Endodermal cell (in vitro differentiated cells): ENCODE measurements at regions not wholly inside any gene's neighbourhood (a gene's known extent, or its start where the extent isn't known, plus 50 kb on each side); places are given as distances from the start of the nearest gene placed in this dataset.

Experiments used
- DNase-seq: peaks from one replicate; pipeline ENCODE4 v3.0.0-alpha.2; 2017
- H3K27ac ChIP-seq: 2 replicates; pipeline ENCODE4 v1.5.1; 2013; ENCODE audit warnings: mild to moderate bottlenecking, low read depth, low read length, moderate library complexity
- H3K27me3 ChIP-seq: 2 replicates; pipeline ENCODE4 v1.6.1; 2013; ENCODE audit warnings: mild to moderate bottlenecking, low read length, moderate library complexity; ENCODE audit not compliant: insufficient read depth, control insufficient read depth, poor library complexity, severe bottlenecking
- H3K36me3 ChIP-seq: 2 replicates; pipeline ENCODE4 v1.7.0; 2013; ENCODE audit warnings: mild to moderate bottlenecking, low read length, moderate library complexity; ENCODE audit not compliant: control insufficient read depth, insufficient read depth
- H3K4me1 ChIP-seq: one replicate; pipeline ENCODE4 v1.7.0; 2013; ENCODE audit warnings: low read length; ENCODE audit not compliant: control insufficient read depth, insufficient read depth
- H3K4me3 ChIP-seq: 2 replicates; pipeline ENCODE4 v1.5.1; 2013; ENCODE audit warnings: mild to moderate bottlenecking, low read length, moderate library complexity
- H3K9ac ChIP-seq: 2 replicates; pipeline ENCODE4 v1.6.1; 2013; ENCODE audit warnings: mild to moderate bottlenecking, low read length, moderate library complexity; ENCODE audit not compliant: poor library complexity, severe bottlenecking; ENCODE audit errors: extremely low read depth
- H3K9me3 ChIP-seq: 2 replicates; pipeline ENCODE4 v1.6.1; 2013; ENCODE audit warnings: mild to moderate bottlenecking, low read length, moderate library complexity; ENCODE audit not compliant: control insufficient read depth
- H3K27ac Mint-ChIP-seq: 2 replicates; pipeline ENCODE4 v1.8.0; 2020; ENCODE audit warnings: mixed read lengths
- H3K27me3 Mint-ChIP-seq: 2 replicates; pipeline ENCODE4 v1.8.0; 2021; ENCODE audit warnings: mild to moderate bottlenecking, mixed read lengths; ENCODE audit not compliant: insufficient read depth
- H3K36me3 Mint-ChIP-seq: 2 replicates; pipeline ENCODE4 v1.8.0; 2020; ENCODE audit warnings: low read depth, mixed read lengths
- H3K4me1 Mint-ChIP-seq: 2 replicates; pipeline ENCODE4 v1.8.0; 2020; ENCODE audit warnings: mixed read lengths
- H3K4me3 Mint-ChIP-seq: 2 replicates; pipeline ENCODE4 v1.8.0; 2020; ENCODE audit warnings: mild to moderate bottlenecking, moderate library complexity, mixed read lengths
- H3K9me3 Mint-ChIP-seq: 2 replicates; pipeline ENCODE4 v1.8.0; 2020; ENCODE audit warnings: mild to moderate bottlenecking, mixed read lengths
- WGBS, 2 experiments: methylation state at CpG; one replicate each; pipeline versions ENCODE4 v1.1.5 to v1.1.7; 2013; ENCODE audit warnings: missing lambda C conversion rate in 2 of 2, mixed read lengths in 1 of 2; ENCODE audit not compliant: insufficient coverage in 1 of 2, insufficient read length in 1 of 2; 5-methylcytosine and 5-hydroxymethylcytosine counted together
- TF ChIP-seq, protein P1 (sequence below): fragments of 200-600 bp; sonication (generic); conservative IDR thresholded peaks from 2 replicates; pipeline ENCODE4 v1.5.0; 2021; ENCODE audit warnings: antibody characterized with exemption, mild to moderate bottlenecking

DNA sequence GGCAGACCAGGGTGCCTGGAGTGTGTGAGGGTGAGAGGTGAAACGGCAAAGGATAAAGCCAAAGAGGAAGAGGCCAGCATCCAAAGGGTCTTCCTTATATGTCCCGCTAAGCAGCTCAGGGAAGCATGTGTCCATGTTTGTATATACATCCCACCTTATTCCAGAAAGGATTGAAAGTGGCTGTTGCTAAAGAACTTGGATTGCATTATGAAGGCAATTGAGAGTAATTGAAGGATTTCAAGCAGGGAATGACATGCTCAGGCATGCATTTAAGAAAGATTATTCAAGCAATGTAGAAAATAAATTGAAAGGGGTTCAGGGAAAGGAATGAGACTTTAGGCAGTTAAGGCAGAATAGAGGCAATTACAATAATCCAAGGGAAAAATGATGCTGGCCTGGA is 237.6 kb upstream of the SOX9 start:
- no peak overlapping the region for H3K4me3 ChIP-seq
- DNase-seq: no peak
- Mint-ChIP-seq H3K4me1 (no peaks in the 10 kb centered on the region), H3K9me3 (no peaks in the 10 kb centered on the region), H3K4me3 (no peak overlapping the region), H3K27ac (no peak overlapping the region), H3K27me3 (no peaks in the 10 kb centered on the region), H3K36me3 (no peaks in the 10 kb centered on the region)
- H3K9me3 ChIP-seq: no peaks in the 10 kb centered on the region
- no peak overlapping the region for H3K9ac ChIP-seq
- WGBS, 2 experiments: 80% methylated on average over 1 to 2 of the region's 2 CpGs
- H3K36me3 ChIP-seq: no peaks in the 10 kb centered on the region
- H3K27me3 ChIP-seq: no peaks in the 10 kb centered on the region
- H3K27ac ChIP-seq: no peak overlapping the region
- TF ChIP-seq, protein P1, sequence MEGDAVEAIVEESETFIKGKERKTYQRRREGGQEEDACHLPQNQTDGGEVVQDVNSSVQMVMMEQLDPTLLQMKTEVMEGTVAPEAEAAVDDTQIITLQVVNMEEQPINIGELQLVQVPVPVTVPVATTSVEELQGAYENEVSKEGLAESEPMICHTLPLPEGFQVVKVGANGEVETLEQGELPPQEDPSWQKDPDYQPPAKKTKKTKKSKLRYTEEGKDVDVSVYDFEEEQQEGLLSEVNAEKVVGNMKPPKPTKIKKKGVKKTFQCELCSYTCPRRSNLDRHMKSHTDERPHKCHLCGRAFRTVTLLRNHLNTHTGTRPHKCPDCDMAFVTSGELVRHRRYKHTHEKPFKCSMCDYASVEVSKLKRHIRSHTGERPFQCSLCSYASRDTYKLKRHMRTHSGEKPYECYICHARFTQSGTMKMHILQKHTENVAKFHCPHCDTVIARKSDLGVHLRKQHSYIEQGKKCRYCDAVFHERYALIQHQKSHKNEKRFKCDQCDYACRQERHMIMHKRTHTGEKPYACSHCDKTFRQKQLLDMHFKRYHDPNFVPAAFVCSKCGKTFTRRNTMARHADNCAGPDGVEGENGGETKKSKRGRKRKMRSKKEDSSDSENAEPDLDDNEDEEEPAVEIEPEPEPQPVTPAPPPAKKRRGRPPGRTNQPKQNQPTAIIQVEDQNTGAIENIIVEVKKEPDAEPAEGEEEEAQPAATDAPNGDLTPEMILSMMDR: no peak
- no peaks in the 10 kb centered on the region for H3K4me1 ChIP-seq

DNA sequence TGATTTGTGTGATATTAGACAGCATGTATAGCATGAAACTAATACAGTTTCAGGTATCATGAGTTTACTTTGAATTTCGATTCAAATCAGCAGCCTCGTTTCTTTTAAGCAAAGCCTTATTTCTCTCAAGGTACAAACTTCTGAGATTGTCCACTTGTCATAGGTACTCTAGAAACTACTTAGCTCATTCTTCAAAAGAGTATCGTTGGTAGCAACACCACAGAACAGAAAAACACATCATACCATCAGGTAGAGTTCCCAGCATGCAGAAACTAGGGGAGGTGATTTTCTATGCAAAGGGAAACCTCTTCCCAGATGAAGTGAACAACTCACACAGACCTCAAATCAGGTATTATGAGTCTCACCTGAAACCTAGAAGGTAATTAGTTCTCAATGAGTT is 237.0 kb upstream of the SOX9 start:
- no peak for DNase-seq
- no peak overlapping the region for H3K27ac Mint-ChIP-seq
- no peaks in the 10 kb centered on the region for H3K36me3 Mint-ChIP-seq
- Histone ChIP-seq H3K4me1 (no peaks in the 10 kb centered on the region), H3K27ac (no peak overlapping the region), H3K4me3 (no peak overlapping the region), H3K9me3 (no peaks in the 10 kb centered on the region), H3K27me3 (no peaks in the 10 kb centered on the region), H3K36me3 (no peaks in the 10 kb centered on the region), H3K9ac (no peak overlapping the region)
- no peaks in the 10 kb centered on the region for H3K4me1 Mint-ChIP-seq
- H3K4me3 Mint-ChIP-seq: no peak overlapping the region
- TF ChIP-seq, protein P1: no peak
- H3K27me3 Mint-ChIP-seq: no peaks in the 10 kb centered on the region
- WGBS, 2 experiments: 85 to 94% methylated on average over 2 to 3 of the region's 3 CpGs
- no peaks in the 10 kb centered on the region for H3K9me3 Mint-ChIP-seq

DNA sequence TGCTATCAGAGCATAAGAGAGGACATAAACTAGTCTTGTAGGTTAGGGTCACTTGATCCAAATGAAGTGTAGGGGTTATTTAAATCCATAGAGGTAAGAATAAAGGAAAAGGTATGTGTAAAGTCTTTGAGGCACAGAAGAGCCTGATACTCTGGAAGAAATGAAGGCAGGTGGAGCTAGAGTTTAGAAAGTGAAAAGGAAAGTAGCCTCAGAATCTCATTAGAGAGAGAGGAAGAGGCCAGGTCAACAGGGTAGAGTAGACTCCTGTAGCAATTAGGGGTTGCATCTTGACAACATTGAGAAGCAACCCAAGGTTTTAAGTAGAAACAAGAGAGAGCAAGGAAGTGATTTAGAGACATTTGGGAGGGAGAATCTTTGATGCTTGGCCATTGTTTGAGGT is 235.2 kb upstream of the SOX9 start:
- Mint-ChIP-seq H3K9me3 (no peaks in the 10 kb centered on the region), H3K27ac (no peak overlapping the region), H3K27me3 (no peaks in the 10 kb centered on the region), H3K4me3 (no peak overlapping the region), H3K36me3 (no peaks in the 10 kb centered on the region), H3K4me1 (no peaks in the 10 kb centered on the region)
- Histone ChIP-seq H3K27me3 (no peaks in the 10 kb centered on the region), H3K4me3 (no peak overlapping the region), H3K9ac (no peak overlapping the region), H3K27ac (no peak overlapping the region), H3K4me1 (no peaks in the 10 kb centered on the region), H3K36me3 (no peaks in the 10 kb centered on the region), H3K9me3 (no peaks in the 10 kb centered on the region)
- TF ChIP-seq, protein P1: no peak
- DNase-seq: no peak
